Femur (tissue), 1 donor: ENCODE measurements at regions not wholly inside any gene's neighbourhood (a gene's known extent, or its start where the extent isn't known, plus 50 kb on each side); places are given as distances from the start of the nearest gene placed in this dataset.

ENCODE experiments used
- DNase-seq: peaks from one replicate; pipeline ENCODE4 v3.0.0-alpha.2; 2017

DNA sequence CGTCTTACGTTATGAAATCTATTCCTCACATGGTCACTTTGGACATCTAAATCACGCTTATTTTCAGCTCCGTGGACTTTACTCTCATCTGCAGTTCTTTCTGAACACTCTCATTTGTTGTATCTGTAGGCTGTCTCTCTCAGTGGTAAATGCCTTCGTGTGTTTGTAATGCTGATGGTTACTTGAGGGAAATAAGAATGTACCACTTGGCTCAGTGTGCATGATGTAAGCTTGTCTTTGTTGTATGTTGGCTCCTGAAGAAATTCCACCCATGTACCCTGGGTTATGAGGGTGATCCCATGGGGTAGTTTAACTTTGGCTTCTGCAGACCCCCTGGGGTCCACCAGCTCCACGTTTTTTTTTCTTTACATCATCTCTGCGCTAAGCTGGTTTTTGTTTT, 378.4 kb downstream of the SETD4 start:
- no peak for DNase-seq

DNA sequence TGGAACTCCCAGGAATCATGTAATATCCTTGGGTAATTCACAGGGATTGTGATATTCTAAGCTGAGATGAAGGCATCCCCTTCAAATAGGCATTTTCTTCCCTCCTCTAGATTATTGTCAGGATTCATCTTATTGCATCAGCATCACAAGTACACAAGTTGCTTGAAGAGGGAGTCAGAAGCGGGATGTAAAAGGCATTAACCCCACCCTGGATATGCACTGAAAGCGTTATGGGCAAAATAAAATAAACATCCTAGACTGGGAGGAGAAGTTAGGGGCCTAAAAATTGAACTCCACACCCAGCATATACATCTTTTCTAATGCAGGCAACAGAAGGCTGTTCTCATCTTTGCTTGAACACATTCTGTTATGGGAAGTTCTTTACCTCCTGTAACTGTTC, 381.2 kb downstream of the SETD4 start:
- DNase-seq: no peak

DNA sequence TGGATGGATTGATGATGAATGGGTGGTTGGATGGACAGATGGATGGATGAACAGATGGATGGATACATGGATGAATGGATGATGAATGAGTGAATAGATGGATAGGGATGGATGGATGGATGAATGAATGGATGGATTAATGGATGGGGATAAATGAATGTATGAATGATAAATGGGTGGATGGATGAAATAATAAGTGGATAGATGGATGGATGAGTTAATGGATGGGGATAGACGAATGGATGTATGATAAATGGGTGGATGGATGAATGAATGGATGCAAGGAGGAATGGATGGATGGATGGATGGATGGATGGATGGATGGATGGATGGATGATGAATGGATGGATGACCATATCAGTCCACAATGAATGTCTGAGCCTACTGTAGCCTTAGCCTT, 381.9 kb downstream of the SETD4 start:
- DNase-seq: no peak

DNA sequence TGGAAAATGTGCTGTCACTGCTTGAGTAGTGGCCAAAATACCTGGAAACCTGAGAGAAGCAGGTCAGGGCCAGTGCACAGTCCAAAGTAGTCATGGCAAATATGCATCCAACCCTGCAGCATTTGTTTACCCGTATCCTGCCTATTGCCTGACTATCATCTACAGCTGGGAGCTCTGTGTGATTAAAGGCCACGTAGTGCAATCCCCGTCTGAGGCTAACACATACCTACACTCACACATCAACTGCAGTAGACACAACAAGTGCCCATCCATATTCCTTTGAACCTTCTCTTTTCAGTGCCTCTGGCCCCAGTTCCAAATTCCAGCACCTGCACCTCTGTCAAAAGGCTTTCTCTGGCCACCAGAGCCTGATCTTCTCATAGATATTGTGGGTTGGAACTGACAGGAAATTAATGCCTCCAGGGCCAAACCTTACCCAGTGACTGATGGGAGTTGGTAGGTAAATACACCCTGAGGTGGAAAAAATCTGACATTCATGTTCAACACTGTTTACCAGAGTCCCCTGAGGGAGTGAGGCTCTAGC, 383.0 kb downstream of the SETD4 start:
- DNase-seq: no peak

DNA sequence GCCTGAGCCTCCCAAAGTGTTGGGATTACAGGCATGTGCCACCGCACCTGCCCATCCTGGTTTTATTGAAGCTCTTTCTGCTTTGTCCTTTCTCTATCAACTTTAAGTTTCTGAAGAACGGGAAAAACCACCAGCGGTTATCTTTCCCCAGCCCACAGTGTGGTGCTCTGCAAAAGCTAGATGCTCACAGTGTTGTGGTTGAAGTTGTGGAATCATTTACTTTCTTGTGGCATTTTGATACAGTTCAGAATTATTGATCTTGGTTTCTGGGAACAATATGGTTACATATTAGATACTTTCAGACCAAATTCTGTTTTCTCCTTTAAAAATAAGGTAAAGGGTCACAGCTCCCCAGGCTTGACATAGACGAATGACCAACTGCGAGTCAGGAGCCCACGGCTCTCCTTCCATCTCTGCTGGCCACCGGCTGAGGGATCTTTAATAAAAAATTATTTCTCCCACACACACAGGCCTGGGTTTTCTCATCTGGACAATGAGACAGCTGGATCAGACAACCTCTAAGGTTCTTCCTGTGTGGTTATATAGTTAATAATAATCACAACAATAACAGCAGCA, 385.3 kb downstream of the SETD4 start:
- DNase-seq: no peak

DNA sequence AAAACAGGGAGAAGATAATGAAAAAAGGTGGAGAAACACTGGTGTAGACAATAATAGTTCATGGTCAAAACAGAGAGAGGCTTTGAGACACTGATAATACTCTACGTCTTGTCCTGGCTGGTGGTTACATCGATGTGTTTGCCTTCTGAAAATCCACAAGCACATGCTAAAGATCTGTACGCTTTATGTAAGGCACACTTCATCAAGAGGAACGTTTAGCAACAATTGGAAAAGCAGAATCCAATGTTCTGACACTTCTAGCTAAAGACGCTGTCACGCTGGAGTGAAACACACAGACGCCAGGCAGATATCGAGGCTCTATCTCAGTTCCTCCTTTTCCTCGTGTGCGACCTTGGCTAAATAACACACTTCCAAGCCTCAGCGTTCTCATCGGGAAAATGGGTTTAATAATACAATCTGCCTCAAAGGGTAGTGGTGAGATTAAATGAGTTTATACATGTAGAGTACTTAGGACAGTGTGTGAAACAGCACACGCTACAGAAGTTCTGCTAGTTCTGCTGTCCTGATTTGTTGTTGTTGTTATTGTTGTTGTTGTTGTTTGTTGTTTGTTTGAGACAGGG, 386.1 kb downstream of the SETD4 start:
- no peak for DNase-seq

DNA sequence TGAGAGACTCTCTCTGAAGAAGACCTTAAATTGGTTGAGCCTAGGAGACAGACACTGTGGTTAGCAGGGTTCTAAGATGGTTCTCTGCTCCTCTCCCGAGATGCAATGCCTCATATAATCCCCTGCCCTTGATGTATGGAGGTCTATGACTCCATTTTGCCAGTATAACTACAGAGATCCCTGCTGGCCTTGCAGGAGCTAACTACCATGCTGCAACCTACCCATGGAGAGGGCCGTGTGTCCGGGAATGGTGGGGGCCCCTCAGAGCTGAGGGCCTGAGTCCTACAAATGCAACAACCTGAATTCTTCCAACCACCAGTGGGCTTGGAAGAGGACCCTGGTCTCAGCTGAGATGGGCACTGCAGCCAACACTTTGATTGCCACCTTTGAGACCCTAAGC, 388.0 kb downstream of the SETD4 start:
- DNase-seq: no peak

DNA sequence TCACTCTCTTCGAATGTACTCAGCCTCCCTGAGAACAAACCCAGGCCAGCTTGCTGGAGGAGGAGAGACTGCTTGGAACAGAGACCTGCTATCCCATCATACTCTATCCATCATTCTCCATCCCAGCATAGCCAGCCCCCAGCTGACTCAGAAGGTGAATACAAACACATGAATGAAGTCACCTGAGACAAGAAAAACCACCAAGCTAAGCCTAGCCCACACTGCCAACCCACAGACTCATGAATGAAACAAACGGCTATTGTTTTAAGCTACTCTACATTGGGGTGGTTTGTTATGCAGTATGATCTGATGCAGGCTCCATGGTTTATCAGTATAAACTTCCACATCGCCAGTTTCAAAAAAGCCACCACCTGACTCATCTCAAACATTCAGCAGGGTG, 395.6 kb downstream of the SETD4 start:
- DNase-seq: no peak

DNA sequence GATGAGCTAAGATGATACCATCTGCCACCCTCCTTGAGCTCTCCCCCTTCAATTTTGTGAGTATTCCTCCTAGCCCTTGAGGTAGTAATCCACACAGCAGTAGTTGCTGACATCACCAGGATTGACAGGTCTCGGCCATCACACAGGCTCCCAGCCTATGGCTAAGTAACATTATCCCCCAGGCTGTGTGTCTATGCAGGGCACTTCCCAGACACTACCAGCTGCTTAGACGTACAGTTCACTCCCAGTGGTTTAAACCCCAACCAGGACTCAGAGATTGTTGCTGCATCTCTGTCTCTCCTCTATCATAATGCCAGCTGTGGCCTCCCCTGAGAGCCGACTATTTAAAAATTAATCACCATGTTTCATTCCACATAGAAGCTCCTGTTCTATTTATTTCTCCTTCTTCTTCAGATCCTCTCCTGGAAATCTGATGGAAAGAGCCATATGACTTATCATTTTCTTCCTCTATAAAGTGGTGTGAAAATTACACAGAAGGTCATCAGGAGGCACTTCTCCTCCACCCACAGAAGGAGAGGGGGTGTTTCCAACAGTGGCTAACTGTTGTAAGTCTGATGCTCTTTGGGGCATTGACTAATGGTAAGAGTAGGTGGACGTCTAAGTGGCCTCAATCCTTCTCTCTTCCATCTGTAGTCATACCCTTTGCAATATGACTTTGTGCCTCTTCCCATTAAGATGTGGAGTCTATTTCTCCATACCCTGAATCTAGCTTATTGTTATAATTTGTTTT, 396.3 kb downstream of the SETD4 start:
- no peak for DNase-seq

DNA sequence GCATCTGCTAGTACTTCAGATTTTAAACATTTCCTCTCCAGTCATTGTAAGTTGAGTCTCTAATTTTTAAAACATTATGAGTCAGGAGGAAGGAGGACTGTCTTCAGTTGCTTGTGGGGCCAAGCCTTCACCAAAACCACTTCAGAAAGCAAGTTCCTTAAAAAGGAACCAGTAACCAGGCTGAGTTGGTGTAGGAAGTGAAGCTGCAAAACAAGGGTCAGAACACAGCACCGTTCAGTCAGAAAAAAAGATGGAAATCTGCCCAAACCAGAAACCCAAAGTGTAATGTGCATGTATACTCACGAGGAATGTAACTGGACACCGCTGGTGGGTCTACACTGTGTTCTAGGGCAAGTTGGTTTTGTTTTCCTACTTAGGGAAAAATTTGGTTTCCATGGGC, 402.1 kb downstream of the SETD4 start:
- peak; percentile 47 for DNase-seq

DNA sequence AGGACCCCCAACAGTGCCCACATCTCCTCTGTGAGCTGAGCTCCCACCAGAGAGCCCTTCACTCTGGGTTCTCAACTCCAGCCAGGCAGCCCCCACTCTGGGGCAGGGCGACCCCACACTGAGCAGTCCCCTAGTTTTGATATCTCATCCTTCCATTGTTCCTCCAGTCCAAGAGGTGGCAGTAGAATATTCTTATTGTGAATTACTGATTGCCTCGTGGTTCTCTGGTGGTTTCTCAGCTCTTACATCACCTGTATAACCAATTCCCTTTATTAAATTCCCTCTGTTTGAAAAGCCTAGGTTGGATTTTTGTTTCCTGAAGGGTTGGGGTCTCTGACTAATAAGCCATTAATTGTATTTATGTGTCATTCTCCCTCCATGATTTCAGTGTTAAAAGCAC, 407.5 kb downstream of the SETD4 start:
- DNase-seq: no peak

DNA sequence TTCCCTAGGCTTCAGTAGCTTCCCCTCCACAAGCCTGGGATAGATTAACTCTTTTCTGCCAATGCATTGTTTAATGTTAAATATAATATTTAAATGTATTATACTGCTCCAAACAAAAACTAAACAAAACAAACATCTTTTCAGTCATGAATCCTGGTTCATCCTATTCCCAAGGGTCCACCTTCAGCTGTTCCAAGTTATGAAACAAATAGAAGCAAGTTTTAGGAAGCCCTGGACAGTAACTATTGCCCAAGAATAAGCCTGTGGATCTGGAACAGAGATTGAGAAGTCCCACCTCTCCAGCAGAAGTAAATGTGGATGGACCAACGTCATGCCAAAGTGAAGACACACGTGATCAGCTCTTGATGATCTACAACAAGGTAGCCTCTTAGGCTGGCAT, 408.1 kb downstream of the SETD4 start:
- DNase-seq: no peak

DNA sequence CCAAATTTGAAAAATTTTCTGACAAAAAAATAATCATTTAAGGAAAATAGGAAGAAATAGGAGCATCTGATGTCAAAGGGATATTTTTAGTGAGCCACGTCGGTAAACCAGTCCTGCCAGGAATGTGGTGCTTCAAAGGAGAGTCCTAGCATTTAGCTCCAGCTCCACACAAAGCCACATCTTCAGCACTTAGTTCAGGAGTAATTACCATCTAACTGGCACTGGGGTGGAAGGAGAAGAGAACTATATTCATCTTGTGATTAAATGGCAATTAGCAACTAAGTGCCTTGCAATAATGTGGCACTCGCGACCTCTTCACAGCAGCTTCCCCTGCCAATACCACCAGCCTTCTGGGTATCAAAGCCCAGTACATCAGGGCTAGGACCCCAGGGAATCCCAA, 409.1 kb downstream of the SETD4 start:
- DNase-seq: peak; percentile 28

DNA sequence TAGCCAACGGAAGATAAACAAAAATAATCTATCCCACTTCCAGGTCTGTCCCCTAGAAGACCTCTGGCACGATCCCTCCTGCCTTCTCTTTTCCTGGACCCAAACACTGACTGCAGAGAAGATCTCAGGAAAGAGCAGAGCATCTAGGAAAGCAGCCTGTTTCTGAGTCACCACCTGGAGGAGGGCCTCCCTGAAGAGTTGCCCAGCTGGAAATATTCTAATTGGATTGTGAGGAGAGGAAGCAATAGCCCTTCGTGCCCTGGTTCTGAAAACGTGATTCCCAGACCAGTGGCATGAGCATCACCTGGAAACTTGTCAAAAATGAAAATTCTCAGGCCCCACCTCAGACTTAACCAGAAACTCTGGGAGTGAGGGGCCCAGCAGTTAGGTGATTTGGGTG, 411.1 kb downstream of the SETD4 start:
- DNase-seq: no peak

DNA sequence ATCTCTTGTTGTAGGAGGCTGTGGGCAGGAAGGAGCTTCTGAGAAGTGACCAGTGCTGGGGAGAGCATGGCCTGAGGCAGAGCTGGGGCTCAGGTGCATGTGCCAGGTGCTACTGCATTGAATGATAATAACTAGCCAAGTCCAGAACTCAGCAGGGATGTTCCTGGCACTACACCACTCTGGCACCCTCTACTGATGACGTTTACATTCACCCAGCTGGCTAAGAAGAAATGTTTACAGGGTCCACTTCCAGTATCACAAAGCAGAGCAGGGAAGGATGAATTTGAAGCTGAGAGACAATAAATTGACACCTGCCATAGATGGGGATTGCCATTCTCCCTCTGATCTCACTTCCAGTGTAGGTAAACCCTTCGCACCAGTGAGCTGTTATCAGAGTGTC, 411.8 kb downstream of the SETD4 start:
- DNase-seq: no peak

DNA sequence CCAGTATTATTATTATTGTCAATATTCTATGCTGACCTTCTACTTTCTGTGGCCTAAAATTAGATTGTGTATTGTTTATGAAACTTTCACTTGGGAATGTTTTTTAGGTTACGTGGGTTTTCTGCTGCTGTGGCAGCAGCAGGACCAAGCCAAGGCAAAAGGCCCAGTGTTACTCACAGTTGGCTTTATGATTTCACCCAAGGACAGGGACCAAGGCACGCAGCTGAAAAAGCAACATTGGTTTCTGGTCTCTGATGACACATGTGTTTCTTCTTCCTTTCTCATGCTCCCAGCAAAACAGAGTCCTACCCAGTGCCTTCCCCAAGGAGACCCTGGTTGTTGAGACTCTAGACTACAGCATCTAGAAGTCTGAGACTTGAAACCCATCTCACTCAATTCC, 413.7 kb downstream of the SETD4 start:
- DNase-seq: no peak

DNA sequence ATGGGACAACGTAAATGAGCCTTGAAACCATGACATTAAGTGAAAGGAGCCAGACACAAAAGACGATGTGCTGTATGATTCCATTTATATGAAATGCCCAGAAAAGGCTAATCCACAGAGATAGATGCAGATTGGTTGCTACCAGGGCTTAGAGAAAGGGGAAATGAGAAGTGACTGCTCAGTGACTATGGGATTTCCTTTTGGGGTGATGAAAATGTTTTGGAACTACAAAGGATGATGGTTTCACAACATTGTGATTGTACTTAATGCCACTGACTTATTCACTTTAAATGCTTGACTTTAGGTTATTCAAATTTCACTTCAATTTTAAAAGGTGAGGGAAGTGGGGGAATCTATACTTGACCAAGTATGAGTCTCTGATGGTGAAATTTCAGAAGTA, 414.3 kb downstream of the SETD4 start:
- DNase-seq: no peak

DNA sequence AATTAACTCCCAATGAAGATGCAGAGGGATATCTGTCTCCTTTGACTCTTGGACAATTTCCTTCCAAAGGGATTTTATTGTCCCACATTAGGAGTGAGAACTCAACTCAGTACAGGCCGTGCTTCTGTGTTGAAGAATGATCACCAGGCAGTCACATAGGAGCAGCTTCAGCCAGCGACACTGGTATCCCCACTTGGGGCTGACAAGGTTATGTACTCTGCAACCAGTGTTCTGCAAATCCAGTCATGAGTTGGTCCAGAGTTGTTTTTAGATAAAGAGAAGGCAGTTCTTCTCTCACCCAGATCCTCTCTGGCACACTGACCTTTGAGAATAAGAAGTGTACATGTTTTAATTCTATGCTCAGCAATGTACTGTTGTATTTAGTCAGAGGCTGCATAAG, 415.8 kb downstream of the SETD4 start:
- no peak for DNase-seq

DNA sequence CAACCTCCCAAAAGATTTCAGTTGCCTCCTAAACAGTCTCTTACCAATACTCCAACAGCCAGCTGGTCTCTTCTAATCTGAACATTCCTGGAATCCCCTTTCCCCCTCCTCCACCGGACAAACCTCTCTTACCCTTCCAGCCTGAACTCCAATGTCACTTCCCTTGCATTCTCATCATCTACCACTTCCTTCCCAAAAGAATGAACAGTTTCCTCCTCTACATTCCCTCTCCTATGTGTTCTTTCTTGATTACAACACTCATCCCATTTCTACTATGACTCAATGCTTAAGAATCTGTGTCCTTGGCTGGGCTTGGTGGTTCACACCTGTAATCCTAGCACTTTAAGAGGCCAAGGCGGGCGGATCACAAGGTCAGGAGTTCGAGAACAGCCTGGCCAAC, 417.1 kb downstream of the SETD4 start:
- no peak for DNase-seq

DNA sequence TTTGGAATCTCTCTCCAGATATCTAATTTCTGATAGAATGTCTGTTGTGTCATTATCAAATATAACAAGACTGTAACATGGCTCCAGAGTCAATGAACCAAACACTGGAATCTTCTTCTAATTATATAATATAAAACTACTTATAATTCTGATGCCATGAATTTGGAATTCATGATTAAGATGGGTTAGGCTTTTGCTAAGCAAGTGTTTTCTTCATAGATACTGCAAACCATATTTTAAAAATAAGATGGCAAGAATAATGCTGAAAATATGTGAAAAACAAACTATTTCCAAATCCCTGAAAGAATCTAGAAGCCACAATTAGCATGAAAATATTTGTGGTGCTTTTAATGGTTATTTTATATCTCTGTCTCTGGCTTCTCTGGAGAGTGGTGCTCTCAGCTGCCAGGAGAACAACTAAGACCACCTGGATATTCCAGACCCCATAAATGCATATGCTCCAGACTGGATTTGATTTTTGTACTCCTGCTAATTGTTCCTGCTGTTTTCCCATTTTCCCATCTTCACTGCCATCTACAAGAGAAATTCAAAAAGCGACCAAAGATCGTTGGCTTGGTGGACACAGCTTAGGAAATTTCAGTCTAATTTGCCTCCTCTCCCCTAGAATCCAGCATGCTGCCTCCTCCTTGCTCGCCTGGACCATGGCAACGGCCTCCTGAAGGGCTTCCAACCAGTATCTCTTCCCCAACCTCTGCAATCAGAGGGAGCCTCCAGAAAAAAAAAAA, 418.9 kb downstream of the SETD4 start:
- no peak for DNase-seq

DNA sequence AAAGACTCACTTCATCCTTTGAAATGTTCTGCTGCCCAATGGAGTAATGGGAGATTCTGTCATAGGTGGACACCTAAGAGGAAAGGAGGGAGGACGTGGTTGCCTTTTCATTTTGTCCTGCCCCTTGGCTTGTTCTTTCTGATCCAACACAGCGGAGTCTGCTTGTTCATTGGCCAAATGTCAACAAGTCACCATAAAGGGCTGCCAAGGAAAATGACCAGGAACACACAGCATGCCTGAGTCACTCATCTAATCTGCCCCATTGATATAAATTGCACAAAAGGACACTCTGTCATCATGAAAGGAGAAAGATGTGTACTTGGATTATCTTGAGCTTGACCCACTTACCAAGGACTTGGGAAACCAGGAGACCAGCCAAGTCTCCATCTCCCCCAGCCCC, 422.9 kb downstream of the SETD4 start:
- DNase-seq: no peak

DNA sequence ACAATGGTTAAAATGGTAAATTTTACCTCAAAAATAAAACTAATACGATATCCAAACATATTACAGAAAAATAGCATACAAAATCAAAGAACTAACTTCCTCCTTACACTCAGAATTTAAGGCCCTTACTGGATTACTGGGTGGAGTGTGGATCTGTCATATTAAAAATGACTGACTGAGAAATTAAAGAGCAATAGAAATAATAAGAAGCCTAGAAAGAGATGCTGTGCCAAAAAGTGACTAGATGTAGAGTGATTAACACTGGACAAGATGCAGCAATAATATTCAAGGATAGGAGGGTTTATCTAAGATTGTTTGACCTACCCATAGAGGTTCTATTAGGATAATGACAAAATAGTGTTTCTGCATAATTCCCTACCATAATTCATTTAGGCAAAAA, 424.3 kb downstream of the SETD4 start:
- DNase-seq: no peak

DNA sequence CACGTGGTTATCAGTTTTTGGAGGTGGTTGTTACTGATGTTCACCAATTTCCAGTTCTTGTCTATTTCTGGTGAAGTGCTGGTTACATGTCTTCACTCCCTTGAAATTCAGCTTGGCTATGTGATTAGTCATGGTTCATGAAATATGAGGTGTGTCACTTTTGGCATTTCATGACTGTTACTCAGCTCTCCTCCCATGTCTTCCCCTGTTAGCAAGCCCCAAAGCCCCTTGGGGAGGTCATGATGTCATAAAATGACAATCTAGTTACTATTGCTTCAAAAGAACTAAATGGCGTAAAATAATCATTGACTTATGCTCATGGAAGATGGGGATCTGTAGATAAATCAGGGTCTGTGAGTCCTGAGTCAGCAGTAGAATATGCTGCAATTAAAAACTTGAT, 425.1 kb downstream of the SETD4 start:
- no peak for DNase-seq

DNA sequence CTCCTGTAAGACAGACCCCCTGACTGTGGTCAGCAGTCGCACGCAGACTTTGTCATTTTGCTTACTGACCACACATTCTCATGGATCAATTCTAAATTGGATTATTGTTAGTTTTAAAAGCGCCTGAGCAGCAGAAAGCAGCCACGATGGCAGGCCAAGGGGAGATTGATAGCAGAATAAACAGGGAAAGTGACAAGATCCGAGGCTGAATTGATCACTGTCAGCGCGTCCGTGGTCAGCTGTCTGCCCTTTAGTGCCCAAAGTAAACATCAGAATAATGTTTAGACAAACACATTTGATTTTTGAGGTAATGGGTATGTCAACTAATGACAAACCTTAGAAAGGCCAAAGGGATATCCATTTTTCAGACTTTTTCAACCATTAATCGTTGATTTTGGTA, 426.8 kb downstream of the SETD4 start:
- no peak for DNase-seq
